Muscle of leg (tissue), 3 donors: ENCODE measurements at regions not wholly inside any gene's neighbourhood (a gene's known extent, or its start where the extent isn't known, plus 50 kb on each side); places are given as distances from the start of the nearest gene placed in this dataset.

Source experiments
- DNase-seq: peaks from one replicate; pipeline ENCODE4 v3.0.0; 2013
- H3K27ac ChIP-seq: one replicate; pipeline ENCODE4 v1.5.1; 2013; ENCODE audit warnings: mild to moderate bottlenecking, low read length, control low read depth
- H3K27me3 ChIP-seq: one replicate; pipeline ENCODE4 v1.6.1; 2013; ENCODE audit warnings: low read length; ENCODE audit not compliant: control insufficient read depth, insufficient read depth
- H3K36me3 ChIP-seq: one replicate; pipeline ENCODE4 v1.6.1; 2013; ENCODE audit warnings: low read length; ENCODE audit not compliant: control insufficient read depth, insufficient read depth
- H3K4me1 ChIP-seq: one replicate; pipeline ENCODE4 v1.6.1; 2013; ENCODE audit warnings: low read length; ENCODE audit not compliant: control insufficient read depth, insufficient read depth
- H3K4me3 ChIP-seq: one replicate; pipeline ENCODE4 v1.5.1; 2013; ENCODE audit warnings: low read length, control low read depth
- H3K9me3 ChIP-seq: replicated peaks from 2 replicates; pipeline ENCODE4 v1.6.1; 2013; ENCODE audit warnings: low read depth, low read length; ENCODE audit not compliant: control insufficient read depth
- WGBS: methylation state at CpG from one replicate; pipeline ENCODE4 v1.1.5; 2013; ENCODE audit warnings: missing lambda C conversion rate; ENCODE audit not compliant: insufficient coverage; 5-methylcytosine and 5-hydroxymethylcytosine counted together

GRCh38 chr4:12548678-12549077 is 935.5 kb downstream of the RAB28 start:
- Histone ChIP-seq H3K27ac (no peak overlapping the region), H3K36me3 (no peaks in the 10 kb centered on the region), H3K9me3 (no peaks in the 10 kb centered on the region), H3K4me1 (no peaks in the 10 kb centered on the region), H3K4me3 (no peak overlapping the region), H3K27me3 (no peaks in the 10 kb centered on the region)
- 53% methylated on average over 2 of the region's 4 CpGs for WGBS
- no peak for DNase-seq

GRCh38 chr4:12545812-12546211 is 938.3 kb downstream of the RAB28 start:
- Histone ChIP-seq H3K9me3 (no peaks in the 10 kb centered on the region), H3K27me3 (no peaks in the 10 kb centered on the region), H3K4me3 (no peak overlapping the region), H3K27ac (no peak overlapping the region), H3K4me1 (no peaks in the 10 kb centered on the region), H3K36me3 (no peaks in the 10 kb centered on the region)
- no CpG with 5 or more reads among the region's 1 CpG for WGBS
- DNase-seq, result no peak

- no peaks in the 10 kb centered on the region for H3K27me3 ChIP-seq
- H3K36me3 ChIP-seq, result no peaks in the 10 kb centered on the region
- no peaks in the 10 kb centered on the region for H3K9me3 ChIP-seq
- no peak for DNase-seq
- no peak overlapping the region for H3K27ac ChIP-seq
- WGBS, result 86% methylated on average over 12 of the region's 17 CpGs
- H3K4me1 ChIP-seq, result no peaks in the 10 kb centered on the region
- no peak overlapping the region for H3K4me3 ChIP-seq
Observed at GRCh38 chr4:12538162-12538561, 946.0 kb downstream of the RAB28 start.

GRCh38 chr4:12534684-12535083 is 949.5 kb downstream of the RAB28 start:
- Histone ChIP-seq H3K4me1 (no peaks in the 10 kb centered on the region), H3K36me3 (no peaks in the 10 kb centered on the region), H3K4me3 (no peak overlapping the region), H3K9me3 (no peaks in the 10 kb centered on the region), H3K27me3 (no peaks in the 10 kb centered on the region), H3K27ac (no peak overlapping the region)
- no CpG with 5 or more reads among the region's 1 CpG for WGBS
- DNase-seq, result no peak

GRCh38 chr4:12519426-12519825 is 964.7 kb downstream of the RAB28 start:
- Histone ChIP-seq H3K36me3 (no peaks in the 10 kb centered on the region), H3K27ac (no peak overlapping the region), H3K4me3 (no peak overlapping the region), H3K27me3 (no peaks in the 10 kb centered on the region), H3K4me1 (no peaks in the 10 kb centered on the region), H3K9me3 (peaks cover 18% of the 10 kb centered on the region)
- DNase-seq, result peak; percentile 18

- Histone ChIP-seq H3K27ac (no peak overlapping the region), H3K4me1 (no peaks in the 10 kb centered on the region), H3K36me3 (no peaks in the 10 kb centered on the region), H3K4me3 (no peak overlapping the region), H3K27me3 (no peaks in the 10 kb centered on the region), H3K9me3 (peaks cover 2% of the 10 kb centered on the region)
- DNase-seq, result no peak
- no CpG with 5 or more reads among the region's 2 CpGs for WGBS
Observed at GRCh38 chr4:12507868-12508481, 976.2 kb downstream of the RAB28 start.

- H3K4me3 ChIP-seq, result no peak overlapping the region
- H3K27ac ChIP-seq, result no peak overlapping the region
- H3K36me3 ChIP-seq, result no peaks in the 10 kb centered on the region
- no peak for DNase-seq
- H3K9me3 ChIP-seq, result peaks cover 5% of the 10 kb centered on the region
- H3K4me1 ChIP-seq, result no peaks in the 10 kb centered on the region
- H3K27me3 ChIP-seq, result no peaks in the 10 kb centered on the region
Observed at GRCh38 chr4:12500409-12500808, 983.7 kb downstream of the RAB28 start.

- Histone ChIP-seq H3K27me3 (no peaks in the 10 kb centered on the region), H3K27ac (no peak overlapping the region), H3K4me3 (no peak overlapping the region), H3K4me1 (no peaks in the 10 kb centered on the region), H3K36me3 (no peaks in the 10 kb centered on the region), H3K9me3 (peaks cover 5% of the 10 kb centered on the region)
- no peak for DNase-seq
- 20% methylated on average over 1 of the region's 2 CpGs for WGBS
Observed at GRCh38 chr4:12499693-12500092, 984.4 kb downstream of the RAB28 start.

- Histone ChIP-seq H3K4me3 (no peak overlapping the region), H3K9me3 (no peaks in the 10 kb centered on the region), H3K27ac (no peak overlapping the region), H3K36me3 (no peaks in the 10 kb centered on the region), H3K27me3 (no peaks in the 10 kb centered on the region), H3K4me1 (no peaks in the 10 kb centered on the region)
- DNase-seq, result no peak
Observed at GRCh38 chr4:12495211-12495610, 988.9 kb downstream of the RAB28 start.

- Histone ChIP-seq H3K36me3 (no peaks in the 10 kb centered on the region), H3K27me3 (no peaks in the 10 kb centered on the region), H3K9me3 (no peaks in the 10 kb centered on the region), H3K4me3 (no peak overlapping the region), H3K4me1 (no peaks in the 10 kb centered on the region), H3K27ac (no peak overlapping the region)
- no peak for DNase-seq
- 85% methylated on average over 2 of the region's 5 CpGs for WGBS
Observed at GRCh38 chr4:12492730-12493393, 991.3 kb downstream of the RAB28 start.

GRCh38 chr4:12488672-12489071 is 995.5 kb downstream of the RAB28 start:
- DNase-seq, result no peak

More at GRCh38 chr4:12488672-12489071, 995.5 kb downstream of the RAB28 start:
- H3K36me3 ChIP-seq, result no peaks in the 10 kb centered on the region
- WGBS, result 13% methylated on average over 4 of the region's 5 CpGs
- no peaks in the 10 kb centered on the region for H3K9me3 ChIP-seq
- no peak overlapping the region for H3K4me3 ChIP-seq
- H3K27ac ChIP-seq, result no peak overlapping the region
- H3K27me3 ChIP-seq, result no peaks in the 10 kb centered on the region
- H3K4me1 ChIP-seq, result no peaks in the 10 kb centered on the region
